Nephron progenitor cell (in vitro differentiated cells): ENCODE measurements at regions not wholly inside any gene's neighbourhood (a gene's known extent, or its start where the extent isn't known, plus 50 kb on each side); places are given as distances from the start of the nearest gene placed in this dataset.

Experiments used
- DNase-seq: peaks from one replicate; pipeline ENCODE4 v3.0.0; 2021
- H3K27ac Mint-ChIP-seq: 2 replicates; pipeline ENCODE4 v1.8.0; 2021; ENCODE audit warnings: mild to moderate bottlenecking, moderate library complexity, mixed read lengths
- H3K27me3 Mint-ChIP-seq: 2 replicates; pipeline ENCODE4 v1.8.0; 2021; ENCODE audit warnings: mild to moderate bottlenecking, low read depth, mixed read lengths; ENCODE audit not compliant: poor library complexity
- H3K36me3 Mint-ChIP-seq: 2 replicates; pipeline ENCODE4 v1.8.0; 2021; ENCODE audit warnings: low read depth, mixed read lengths
- H3K4me1 Mint-ChIP-seq: 2 replicates; pipeline ENCODE4 v1.8.0; 2021; ENCODE audit warnings: mixed read lengths
- H3K4me3 Mint-ChIP-seq: 2 replicates; pipeline ENCODE4 v1.8.0; 2021; ENCODE audit warnings: mild to moderate bottlenecking, moderate library complexity, mixed read lengths
- H3K9me3 Mint-ChIP-seq: 2 replicates; pipeline ENCODE4 v1.8.0; 2021; ENCODE audit warnings: mild to moderate bottlenecking, moderate library complexity, mixed read lengths
- CTCF ChIP-seq: fragments of 200-600 bp; sonication (generic); IDR thresholded peaks from 2 replicates; pipeline ENCODE4 v1.5.0; 2021; ENCODE audit warnings: antibody characterized with exemption

- H3K4me3 Mint-ChIP-seq = no peak overlapping the region
- peaks cover 5% of the 10 kb centered on the region for H3K9me3 Mint-ChIP-seq
- no peaks in the 10 kb centered on the region for H3K27me3 Mint-ChIP-seq
- DNase-seq = no peak
- H3K27ac Mint-ChIP-seq = no peak overlapping the region
- TF ChIP-seq CTCF = peak; percentile 36
- H3K4me1 Mint-ChIP-seq = no peaks in the 10 kb centered on the region
- H3K36me3 Mint-ChIP-seq = no peaks in the 10 kb centered on the region
Observed at GRCh38 chr5:117077142-117077541, 502.5 kb upstream of the SEMA6A start.

- H3K9me3 Mint-ChIP-seq = peaks cover 22% of the 10 kb centered on the region
- no peak for TF ChIP-seq CTCF
- no peak for DNase-seq
- no peak overlapping the region for H3K4me3 Mint-ChIP-seq
- H3K27ac Mint-ChIP-seq = no peak overlapping the region
- no peaks in the 10 kb centered on the region for H3K27me3 Mint-ChIP-seq
- H3K4me1 Mint-ChIP-seq = no peaks in the 10 kb centered on the region
- no peaks in the 10 kb centered on the region for H3K36me3 Mint-ChIP-seq
Observed at GRCh38 chr5:117072439-117072838, 497.8 kb upstream of the SEMA6A start.

GRCh38 chr5:117065800-117066199 lies 491.2 kb upstream of the SEMA6A start:
- Mint-ChIP-seq H3K27ac (no peak overlapping the region), H3K27me3 (no peaks in the 10 kb centered on the region)
- no peak for TF ChIP-seq CTCF

GRCh38 chr5:117065161-117065560 lies 490.5 kb upstream of the SEMA6A start:
- H3K27me3 Mint-ChIP-seq = no peaks in the 10 kb centered on the region
- no peak for TF ChIP-seq CTCF
- H3K4me1 Mint-ChIP-seq = no peaks in the 10 kb centered on the region
- H3K27ac Mint-ChIP-seq = no peak overlapping the region
- DNase-seq = no peak
- no peak overlapping the region for H3K4me3 Mint-ChIP-seq
- H3K9me3 Mint-ChIP-seq = peaks cover 4% of the 10 kb centered on the region
- peaks cover 4% of the 10 kb centered on the region for H3K36me3 Mint-ChIP-seq

More at GRCh38 chr5:117065800-117066199, 491.2 kb upstream of the SEMA6A start:
- peaks cover 8% of the 10 kb centered on the region for H3K9me3 Mint-ChIP-seq
- H3K36me3 Mint-ChIP-seq = peaks cover 4% of the 10 kb centered on the region
- H3K4me1 Mint-ChIP-seq = no peaks in the 10 kb centered on the region
- no peak for DNase-seq
- H3K4me3 Mint-ChIP-seq = no peak overlapping the region

- Mint-ChIP-seq H3K27ac (no peak overlapping the region), H3K4me3 (no peak overlapping the region), H3K9me3 (no peaks in the 10 kb centered on the region), H3K36me3 (no peaks in the 10 kb centered on the region), H3K27me3 (no peaks in the 10 kb centered on the region), H3K4me1 (peaks cover 5% of the 10 kb centered on the region)
- DNase-seq = no peak
- TF ChIP-seq CTCF = no peak
Observed at GRCh38 chr5:117060099-117060498, 485.5 kb upstream of the SEMA6A start.

GRCh38 chr5:117058740-117059139 lies 484.1 kb upstream of the SEMA6A start:
- Mint-ChIP-seq H3K27ac (no peak overlapping the region), H3K4me3 (no peak overlapping the region), H3K4me1 (peaks cover 17% of the 10 kb centered on the region), H3K9me3 (no peaks in the 10 kb centered on the region), H3K27me3 (no peaks in the 10 kb centered on the region), H3K36me3 (no peaks in the 10 kb centered on the region)
- no peak for DNase-seq
- TF ChIP-seq CTCF = no peak
